SK-N-SH treated with all-trans-retinoic acid at 6 μM for 48 hours (cell line): ENCODE measurements at regions not wholly inside any gene's neighbourhood (a gene's known extent, or its start where the extent isn't known, plus 50 kb on each side); places are given as distances from the start of the nearest gene placed in this dataset.

ENCODE experiments used
- ESRRG ChIP-seq: fragments of 250-450 bp; sonication (Bioruptor Pico); IDR thresholded peaks from 2 replicates; pipeline ENCODE4 v1.6.1; 2021; ENCODE audit warnings: mild to moderate bottlenecking
- GLIS3 ChIP-seq: fragments of 250-450 bp; sonication (Bioruptor Pico); IDR thresholded peaks from 2 replicates; pipeline ENCODE4 v1.5.0; 2020; ENCODE audit warnings: mild to moderate bottlenecking, moderate library complexity
- PPARA ChIP-seq: fragments of 250-450 bp; sonication (Bioruptor Pico); IDR thresholded peaks from 2 replicates; pipeline ENCODE4 v1.5.0; 2020; ENCODE audit warnings: mild to moderate bottlenecking, borderline replicate concordance
- TCF4 ChIP-seq: fragments of 250-450 bp; sonication (Bioruptor Pico); IDR thresholded peaks from 2 replicates; pipeline ENCODE4 v1.8.0; 2021; ENCODE audit warnings: mild to moderate bottlenecking, moderate library complexity, borderline replicate concordance
- ZNF8 ChIP-seq: fragments of 450-650 bp; formaldehyde crosslinking; IDR thresholded peaks from 2 replicates; pipeline ENCODE4 v1.5.0; 2020; ENCODE audit warnings: mild to moderate bottlenecking, moderate library complexity
- TF ChIP-seq, protein P1 (sequence below): fragments of 250-450 bp; sonication (Bioruptor Pico); IDR thresholded peaks from 2 replicates; pipeline ENCODE4 v1.5.1; 2020; ENCODE audit warnings: low read depth, mild to moderate bottlenecking, moderate library complexity
- TF ChIP-seq, protein P2 (sequence below): fragments of 250-450 bp; sonication (Bioruptor Pico); IDR thresholded peaks from 2 replicates; pipeline ENCODE4 v1.5.0; 2020; ENCODE audit warnings: mild to moderate bottlenecking, moderate library complexity

GRCh38 chr15:53171571-53171970, 381.4 kb upstream of the ONECUT1 start:
- TF ChIP-seq ESRRG (CRISPR knock-in tag) (no peak), GLIS3 (CRISPR knock-in tag) (no peak), ZNF8 (no peak), PPARA (no peak), TCF4 (CRISPR knock-in tag) (no peak)
- TF ChIP-seq, protein P1, sequence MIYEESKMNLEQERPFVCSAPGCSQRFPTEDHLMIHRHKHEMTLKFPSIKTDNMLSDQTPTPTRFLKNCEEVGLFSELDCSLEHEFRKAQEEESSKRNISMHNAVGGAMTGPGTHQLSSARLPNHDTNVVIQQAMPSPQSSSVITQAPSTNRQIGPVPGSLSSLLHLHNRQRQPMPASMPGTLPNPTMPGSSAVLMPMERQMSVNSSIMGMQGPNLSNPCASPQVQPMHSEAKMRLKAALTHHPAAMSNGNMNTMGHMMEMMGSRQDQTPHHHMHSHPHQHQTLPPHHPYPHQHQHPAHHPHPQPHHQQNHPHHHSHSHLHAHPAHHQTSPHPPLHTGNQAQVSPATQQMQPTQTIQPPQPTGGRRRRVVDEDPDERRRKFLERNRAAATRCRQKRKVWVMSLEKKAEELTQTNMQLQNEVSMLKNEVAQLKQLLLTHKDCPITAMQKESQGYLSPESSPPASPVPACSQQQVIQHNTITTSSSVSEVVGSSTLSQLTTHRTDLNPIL: no peak
- TF ChIP-seq, protein P2, sequence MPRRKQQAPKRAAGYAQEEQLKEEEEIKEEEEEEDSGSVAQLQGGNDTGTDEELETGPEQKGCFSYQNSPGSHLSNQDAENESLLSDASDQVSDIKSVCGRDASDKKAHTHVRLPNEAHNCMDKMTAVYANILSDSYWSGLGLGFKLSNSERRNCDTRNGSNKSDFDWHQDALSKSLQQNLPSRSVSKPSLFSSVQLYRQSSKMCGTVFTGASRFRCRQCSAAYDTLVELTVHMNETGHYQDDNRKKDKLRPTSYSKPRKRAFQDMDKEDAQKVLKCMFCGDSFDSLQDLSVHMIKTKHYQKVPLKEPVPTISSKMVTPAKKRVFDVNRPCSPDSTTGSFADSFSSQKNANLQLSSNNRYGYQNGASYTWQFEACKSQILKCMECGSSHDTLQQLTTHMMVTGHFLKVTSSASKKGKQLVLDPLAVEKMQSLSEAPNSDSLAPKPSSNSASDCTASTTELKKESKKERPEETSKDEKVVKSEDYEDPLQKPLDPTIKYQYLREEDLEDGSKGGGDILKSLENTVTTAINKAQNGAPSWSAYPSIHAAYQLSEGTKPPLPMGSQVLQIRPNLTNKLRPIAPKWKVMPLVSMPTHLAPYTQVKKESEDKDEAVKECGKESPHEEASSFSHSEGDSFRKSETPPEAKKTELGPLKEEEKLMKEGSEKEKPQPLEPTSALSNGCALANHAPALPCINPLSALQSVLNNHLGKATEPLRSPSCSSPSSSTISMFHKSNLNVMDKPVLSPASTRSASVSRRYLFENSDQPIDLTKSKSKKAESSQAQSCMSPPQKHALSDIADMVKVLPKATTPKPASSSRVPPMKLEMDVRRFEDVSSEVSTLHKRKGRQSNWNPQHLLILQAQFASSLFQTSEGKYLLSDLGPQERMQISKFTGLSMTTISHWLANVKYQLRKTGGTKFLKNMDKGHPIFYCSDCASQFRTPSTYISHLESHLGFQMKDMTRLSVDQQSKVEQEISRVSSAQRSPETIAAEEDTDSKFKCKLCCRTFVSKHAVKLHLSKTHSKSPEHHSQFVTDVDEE (CRISPR knock-in tag): no peak
